Posterior vena cava (tissue), 2 donors: ENCODE measurements at regions not wholly inside any gene's neighbourhood (a gene's known extent, or its start where the extent isn't known, plus 50 kb on each side); places are given as distances from the start of the nearest gene placed in this dataset.

Experiments
- DNase-seq: peaks from one replicate; pipeline ENCODE4 v3.0.0-alpha.2; 2020; ENCODE audit warnings: low spot score
- intact Hi-C, 2 donors: fragments of 100-400 bp; cut with DNase I; formaldehyde crosslinking; loops; one replicate each; pipeline versions ENCODE4 v1.14.1 to v1.14.2; 2022 to 2023
- donor health status: DM: yes; HTN: yes; CAD: no.
- donor health status: DM: yes; HTN: yes; CAD: no.

GRCh38 chr4:157908691-157909090 lies 264.1 kb downstream of the GASK1B start:
- DNase-seq = no peak
- intact Hi-C loops = no loop called here

- intact Hi-C loops = no loop called here
- DNase-seq = no peak
These were observed 264.8 kb downstream of the GASK1B start for GRCh38 chr4:157908031-157908430.

GRCh38 chr4:157907226-157907946 lies 265.4 kb downstream of the GASK1B start:
- intact Hi-C loops = no loop called here
- no peak for DNase-seq

DNA sequence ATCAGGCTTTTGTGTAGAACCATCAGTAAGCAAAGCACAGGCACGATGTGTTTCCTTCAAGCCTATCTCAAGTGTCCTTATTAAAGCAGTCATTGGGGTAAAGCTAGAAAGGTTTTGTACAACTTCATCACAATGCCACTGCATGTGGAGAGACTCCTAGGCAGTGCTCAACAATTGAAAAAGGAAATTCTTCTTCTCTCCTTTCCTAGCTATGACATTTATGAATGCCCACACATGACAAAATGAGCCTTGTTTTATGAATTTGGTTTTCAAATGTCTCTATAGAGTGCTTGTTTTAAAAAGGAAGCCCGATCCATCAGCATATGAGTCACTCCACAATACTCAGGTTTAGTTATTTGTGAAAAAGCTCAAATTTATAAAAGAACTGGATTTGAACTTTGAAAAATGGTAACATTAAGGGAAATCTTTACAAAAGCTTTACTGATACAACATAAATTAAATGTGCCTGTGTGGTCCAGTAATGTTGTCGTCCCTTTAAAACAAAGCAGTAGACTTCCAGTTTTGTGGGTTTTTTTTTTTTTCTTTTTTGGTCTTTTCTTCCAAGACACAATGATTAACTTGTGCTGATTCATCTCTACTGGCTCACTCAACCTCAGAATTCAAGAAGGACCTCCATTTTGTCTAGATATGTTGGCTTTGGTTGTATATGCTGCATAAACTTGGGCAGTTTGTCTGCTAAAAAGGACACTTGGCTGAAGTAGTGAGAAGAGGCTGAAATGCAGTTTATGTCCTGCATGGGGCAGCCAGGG lies 273.8 kb downstream of the GASK1B start:
- intact Hi-C loops = no loop called here
- no peak for DNase-seq

- intact Hi-C loops = no loop called here
- no peak for DNase-seq
These were observed 274.9 kb downstream of the GASK1B start for GRCh38 chr4:157897855-157898370.

DNA sequence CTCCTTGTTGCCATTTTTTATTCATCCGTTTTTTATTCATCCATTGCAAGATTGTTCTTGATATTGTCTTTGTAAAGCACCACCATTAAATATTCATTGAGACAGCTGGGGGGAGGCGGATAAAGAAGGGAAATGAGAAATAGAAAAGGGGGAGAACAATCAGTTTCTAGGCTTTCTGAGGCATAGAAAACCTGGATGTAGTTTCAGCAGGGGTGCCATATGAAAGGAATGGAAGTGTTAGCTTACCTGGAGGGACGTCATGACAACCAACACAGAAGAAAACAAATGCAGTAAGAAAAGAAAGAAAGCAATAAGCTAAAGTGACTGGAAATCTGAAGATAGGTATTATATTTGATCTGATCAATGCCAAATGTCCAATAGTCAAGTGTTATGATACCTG lies 276.1 kb downstream of the GASK1B start:
- intact Hi-C loops = no loop called here
- DNase-seq = no peak

DNA sequence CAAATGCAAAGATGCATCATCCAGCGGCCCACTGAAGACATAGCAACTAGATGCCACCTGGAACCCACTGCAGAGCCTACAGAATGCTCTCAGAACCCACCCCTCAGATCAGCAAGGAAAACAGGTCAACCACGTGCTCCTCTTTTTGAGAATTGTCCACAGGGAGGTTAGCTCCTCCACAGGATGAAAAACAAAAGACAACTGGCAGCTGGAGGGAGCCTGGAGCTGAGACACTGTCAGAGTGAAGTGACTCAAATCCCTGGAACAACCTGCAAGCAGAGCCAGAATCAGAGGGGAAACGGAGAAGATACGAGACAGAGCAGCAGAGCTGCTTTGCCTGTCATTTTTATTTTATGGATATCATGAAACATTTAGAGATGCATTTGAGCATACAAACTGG lies 277.6 kb downstream of the GASK1B start:
- DNase-seq = no peak
- intact Hi-C loops = no loop called here

DNA sequence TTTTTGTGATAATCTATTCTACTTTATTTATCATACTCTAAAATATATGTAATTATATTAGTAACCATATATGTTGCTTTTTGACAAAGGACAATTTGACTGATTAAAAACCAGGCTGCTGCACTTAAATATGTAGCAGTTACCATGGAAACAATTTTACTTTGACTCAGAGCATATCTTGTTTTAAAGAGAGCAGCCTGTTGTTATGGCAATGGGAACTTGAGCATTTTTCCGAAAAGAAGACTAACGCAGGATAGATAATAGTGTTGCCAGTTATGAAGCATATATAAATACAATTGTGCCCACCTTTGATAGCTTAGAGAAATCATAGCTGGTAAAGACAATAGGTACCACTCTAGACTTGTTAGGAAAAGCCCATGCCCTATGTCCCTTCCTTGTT lies 283.0 kb downstream of the GASK1B start:
- DNase-seq = no peak
- intact Hi-C loops = no loop called here

- intact Hi-C loops = no loop called here
- DNase-seq = no peak
These were observed 284.5 kb downstream of the GASK1B start for GRCh38 chr4:157888281-157888680.

- intact Hi-C loops = no loop called here
- no peak for DNase-seq
These were observed 285.5 kb downstream of the GASK1B start for GRCh38 chr4:157887316-157887715.

- no peak for DNase-seq
- intact Hi-C loops = no loop called here
These were observed 286.2 kb downstream of the GASK1B start for GRCh38 chr4:157886645-157887044.

DNA sequence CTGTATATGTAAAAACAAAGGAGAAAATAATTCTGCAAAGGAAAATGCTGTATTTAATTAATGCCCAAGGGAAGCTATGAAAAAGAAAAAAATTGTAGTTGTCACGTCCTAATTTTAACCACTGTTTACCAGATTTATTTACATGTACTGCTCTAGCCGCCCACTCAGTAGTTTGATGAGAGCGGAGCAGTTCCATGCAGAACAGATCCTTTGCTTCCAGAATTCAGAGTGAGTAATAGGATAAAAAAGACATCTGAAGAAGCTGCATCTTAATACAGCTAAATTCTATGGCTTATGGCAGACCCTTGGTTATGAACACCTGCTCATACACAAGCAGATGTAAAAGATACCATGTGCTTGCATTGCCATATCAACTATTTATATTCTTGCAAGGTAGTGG lies 287.0 kb downstream of the GASK1B start:
- intact Hi-C loops = no loop called here
- DNase-seq = no peak

GRCh38 chr4:157882901-157883300 lies 289.9 kb downstream of the GASK1B start:
- no peak for DNase-seq
- intact Hi-C loops = no loop called here

GRCh38 chr4:157880761-157881160 lies 292.1 kb downstream of the GASK1B start:
- intact Hi-C loops = no loop called here
- DNase-seq = no peak

GRCh38 chr4:157854819-157855218 lies 318.0 kb downstream of the GASK1B start:
- DNase-seq = no peak
- intact Hi-C loops = no loop called here

DNA sequence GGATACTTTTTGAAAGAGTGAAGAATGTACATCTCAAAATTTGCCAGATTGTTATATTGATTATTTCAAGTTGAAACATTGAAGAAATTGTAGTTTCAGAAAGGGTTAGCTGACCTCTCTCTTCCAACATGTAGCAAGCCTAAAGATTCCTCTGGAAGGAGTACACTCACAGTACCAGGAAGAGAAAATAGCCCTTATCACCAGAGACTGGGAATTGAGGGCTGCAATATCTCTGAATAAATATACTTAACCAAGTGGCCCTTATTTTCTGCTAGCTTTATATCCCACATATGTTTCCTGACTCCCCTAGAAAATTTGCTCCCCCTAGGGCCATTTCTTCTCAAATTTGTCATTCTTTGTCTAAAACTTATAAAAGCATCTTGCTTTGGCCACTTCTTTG lies 332.2 kb downstream of the GASK1B start:
- intact Hi-C loops = no loop called here
- DNase-seq = no peak

DNA sequence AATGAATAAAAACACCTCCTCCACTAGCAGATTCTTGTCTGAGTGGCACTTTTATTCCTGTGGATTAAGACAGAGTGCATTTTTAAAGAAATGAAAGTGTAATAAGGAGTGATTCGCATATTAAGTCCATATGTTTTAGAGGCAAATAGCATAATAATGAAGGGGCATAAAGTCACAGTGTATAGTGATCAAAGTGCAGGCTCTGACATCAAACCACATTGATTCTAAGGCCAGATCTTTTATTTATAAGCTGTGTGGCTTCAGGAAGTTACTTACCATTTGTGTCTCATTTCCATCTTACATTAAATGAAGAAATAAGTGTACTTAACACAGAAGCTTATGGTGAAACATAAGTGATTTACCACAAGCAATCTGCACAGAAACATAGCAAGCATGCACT lies 332.8 kb downstream of the GASK1B start:
- DNase-seq = no peak
- intact Hi-C loops = no loop called here

DNA sequence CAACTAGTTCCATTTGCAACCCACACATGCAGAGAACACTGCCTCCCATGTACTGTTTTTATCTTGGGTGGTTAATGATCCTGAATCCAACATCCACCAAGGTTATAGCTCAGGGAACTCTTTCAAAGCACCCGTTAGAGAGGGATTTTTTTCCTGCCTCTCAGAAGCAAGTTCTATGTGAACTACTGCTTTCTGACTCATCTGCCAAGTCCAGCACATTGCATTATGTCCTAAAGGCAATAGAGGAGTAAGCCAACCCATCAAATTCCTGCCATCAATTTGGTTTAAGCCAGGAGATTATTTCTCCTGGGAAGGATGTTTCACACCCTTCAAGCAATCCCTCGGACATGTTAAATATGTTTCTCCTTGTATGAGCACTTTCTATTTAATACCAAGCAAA lies 334.5 kb downstream of the GASK1B start:
- intact Hi-C loops = no loop called here
- DNase-seq = no peak

- intact Hi-C loops = no loop called here
- no peak for DNase-seq
These were observed 335.6 kb downstream of the GASK1B start for GRCh38 chr4:157837071-157837703.

DNA sequence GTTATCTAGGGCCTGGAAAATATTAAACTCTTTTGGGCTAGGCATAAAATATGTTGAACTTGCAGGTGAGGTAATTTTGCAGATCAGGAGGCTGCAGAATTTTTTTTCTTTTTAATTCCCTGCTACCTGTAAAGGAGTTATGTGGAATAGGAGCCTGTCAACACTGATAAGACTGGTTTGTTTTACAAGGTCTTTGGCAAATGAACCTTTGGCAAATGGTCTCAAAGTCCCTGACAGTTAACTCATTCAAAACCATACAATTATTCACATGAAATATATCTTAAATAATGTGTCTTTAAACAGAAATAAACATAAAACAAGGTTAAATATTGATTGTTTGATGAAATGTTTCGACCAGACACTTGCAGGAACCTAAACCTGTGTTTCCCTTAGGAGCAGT lies 340.2 kb downstream of the GASK1B start:
- intact Hi-C loops = no loop called here
- DNase-seq = no peak
